H1 (cell line): ENCODE measurements at regions not wholly inside any gene's neighbourhood (a gene's known extent, or its start where the extent isn't known, plus 50 kb on each side); places are given as distances from the start of the nearest gene placed in this dataset.

Experiments used
- CTCF ChIA-PET: fragments of 300-600 bp; sonication (Branson Sonifier 250); formaldehyde crosslinking; loops from one replicate; lab custom pipeline; 2021; ENCODE audit not compliant: partially characterized antibody; lab: Charles Lee
- POLR2A ChIA-PET: fragments of 300-600 bp; sonication (Branson Sonifier 250); formaldehyde crosslinking; loops from one replicate; lab custom pipeline; 2021; ENCODE audit warnings: inconsistent platforms; ENCODE audit not compliant: partially characterized antibody; lab: Charles Lee
- DNase-seq, 2 experiments: peaks; one replicate each; pipeline versions ENCODE4 v3.0.0 to v3.0.0-alpha.2; 2010 to 2022; ENCODE audit warnings: low spot score in 2 of 2, low read depth in 1 of 2, mixed read lengths in 1 of 2
- FAIRE-seq: peaks from 2 replicates; lab custom pipeline; 2011; peaks lifted over from hg19 to GRCh38; lab: Jason Lieb, UNC
- H2AFZ ChIP-seq: 2 replicates; pipeline ENCODE4 v1.8.1; 2012; ENCODE audit warnings: low read length, inconsistent platforms
- H2AK5ac ChIP-seq: 2 replicates; pipeline ENCODE4 v1.6.1; 2013; ENCODE audit warnings: low read depth, low read length
- H2BK120ac ChIP-seq: replicated peaks from 2 replicates; pipeline ENCODE3; 2013; ENCODE audit warnings: low read depth, low read length, inconsistent platforms
- H2BK12ac ChIP-seq: 2 replicates; pipeline ENCODE4 v1.6.1; 2013; ENCODE audit warnings: low read depth, low read length
- H2BK15ac ChIP-seq: 2 replicates; pipeline ENCODE4 v1.6.1; 2013; ENCODE audit warnings: low read length
- H2BK20ac ChIP-seq: 2 replicates; pipeline ENCODE4 v1.6.1; 2013; ENCODE audit warnings: low read length
- H2BK5ac ChIP-seq: 2 replicates; pipeline ENCODE4 v1.6.1; 2013; ENCODE audit warnings: low read depth, low read length
- H3K14ac ChIP-seq: 2 replicates; pipeline ENCODE4 v1.6.1; 2013; ENCODE audit warnings: inconsistent platforms; ENCODE audit not compliant: insufficient read length
- H3K18ac ChIP-seq: 2 replicates; pipeline ENCODE4 v1.6.1; 2013; ENCODE audit warnings: low read length; ENCODE audit errors: extremely low read depth
- H3K23ac ChIP-seq: 2 replicates; pipeline ENCODE4 v1.6.1; 2013; ENCODE audit warnings: inconsistent platforms; ENCODE audit not compliant: insufficient read length
- H3K23me2 ChIP-seq: 2 replicates; pipeline ENCODE4 v1.6.1; 2013; ENCODE audit warnings: low read depth, low read length
- H3K27ac ChIP-seq: 2 replicates; pipeline ENCODE4 v1.6.1; 2011; ENCODE audit warnings: low read depth, low read length, inconsistent platforms
- H3K27me3 ChIP-seq, 4 experiments: replicated peaks in 1 of 4; 1 replicate in 1 of 4; 2 replicates in 3 of 4; pipeline versions ENCODE4 v1.6.1 to v1.8.1; 2011 to 2013; ENCODE audit warnings: low read length in 3 of 4, mild to moderate bottlenecking in 3 of 4, inconsistent platforms in 2 of 4, mixed read lengths in 2 of 4, moderate library complexity in 1 of 4; ENCODE audit not compliant: control insufficient read depth in 3 of 4, insufficient read depth in 3 of 4; ENCODE audit errors: extremely low read depth in 1 of 4
- H3K36me3 ChIP-seq, 4 experiments: 2 replicates each; pipeline versions ENCODE4 v1.6.1 to v1.8.1; 2011 to 2013; ENCODE audit warnings: mild to moderate bottlenecking in 4 of 4, low read length in 3 of 4, moderate library complexity in 2 of 4, control low read depth in 1 of 4, inconsistent platforms in 1 of 4; ENCODE audit not compliant: insufficient read depth in 4 of 4, control insufficient read depth in 2 of 4
- H3K4ac ChIP-seq: replicated peaks from 2 replicates; pipeline ENCODE3; 2013; ENCODE audit warnings: low read length, low read depth, mixed read lengths, inconsistent platforms; ENCODE audit not compliant: insufficient read length
- H3K4me1 ChIP-seq, 4 experiments: replicated peaks in 1 of 4; 1 replicate in 1 of 4; 2 replicates in 3 of 4; pipeline versions ENCODE4 v1.6.1 to v1.8.1; 2011 to 2013; ENCODE audit warnings: low read length in 3 of 4, inconsistent platforms in 2 of 4, mixed read lengths in 1 of 4; ENCODE audit not compliant: insufficient read depth in 4 of 4, control insufficient read depth in 3 of 4
- H3K4me2 ChIP-seq, 2 experiments: 2 replicates each; pipeline versions ENCODE4 v1.6.1 to v1.8.1; 2011 to 2013; ENCODE audit warnings: low read depth in 2 of 2, low read length in 2 of 2, control low read depth in 1 of 2, inconsistent platforms in 1 of 2, mild to moderate bottlenecking in 1 of 2; ENCODE audit not compliant: insufficient read depth in 1 of 2
- H3K4me3 ChIP-seq, 4 experiments: fragments of 200-600, 300-600 bp in 1 of 4; sonication (generic), shearing (Covaris generic), sonication (Bioruptor Twin) in 1 of 4; 2 replicates each; pipeline versions ENCODE4 v1.5.1 to v1.8.1; 2011 to 2016; ENCODE audit warnings: low read length in 4 of 4, low read depth in 3 of 4, control low read depth in 2 of 4, inconsistent platforms in 2 of 4, mild to moderate bottlenecking in 2 of 4, mixed read lengths in 1 of 4, moderate library complexity in 1 of 4; ENCODE audit not compliant: insufficient read depth in 2 of 4; ENCODE audit errors: extremely low read depth in 1 of 4
- H3K56ac ChIP-seq: replicated peaks from 2 replicates; pipeline ENCODE3; 2013; ENCODE audit warnings: low read depth, mild to moderate bottlenecking, mixed read lengths, low read length, inconsistent platforms; ENCODE audit not compliant: insufficient read length
- H3K79me1 ChIP-seq: 2 replicates; pipeline ENCODE4 v1.6.1; 2013; ENCODE audit warnings: low read depth, low read length, control low read depth
- H3K79me2 ChIP-seq, 2 experiments: 2 replicates each; pipeline versions ENCODE4 v1.6.1 to v1.8.1; 2012 to 2013; ENCODE audit warnings: low read length in 2 of 2, mild to moderate bottlenecking in 2 of 2, inconsistent platforms in 1 of 2; ENCODE audit not compliant: insufficient read depth in 2 of 2, control insufficient read depth in 1 of 2
- H3K9ac ChIP-seq, 4 experiments: replicated peaks in 1 of 4; 1 replicate in 1 of 4; 2 replicates in 3 of 4; pipeline versions ENCODE4 v1.6.1 to v1.8.1; 2011 to 2013; ENCODE audit warnings: low read depth in 3 of 4, low read length in 3 of 4, control low read depth in 2 of 4, mild to moderate bottlenecking in 2 of 4, moderate library complexity in 2 of 4, inconsistent platforms in 1 of 4; ENCODE audit errors: extremely low read depth in 1 of 4
- H3K9me3 ChIP-seq, 2 experiments: 2 replicates each; pipeline versions ENCODE4 v1.6.1 to v1.8.1; 2012 to 2013; ENCODE audit warnings: mild to moderate bottlenecking in 2 of 2, moderate library complexity in 2 of 2, control low read depth in 1 of 2, inconsistent platforms in 1 of 2, low read depth in 1 of 2, low read length in 1 of 2, mixed read lengths in 1 of 2; ENCODE audit not compliant: insufficient read depth in 2 of 2
- H4K20me1 ChIP-seq, 2 experiments: replicated peaks in 1 of 2; 2 replicates each; pipeline versions ENCODE3 to v1.8.1; 2011 to 2013; ENCODE audit warnings: inconsistent platforms in 2 of 2, low read length in 2 of 2, mild to moderate bottlenecking in 1 of 2; ENCODE audit not compliant: insufficient read depth in 2 of 2, control insufficient read depth in 1 of 2
- H4K5ac ChIP-seq: 2 replicates; pipeline ENCODE4 v1.6.1; 2013; ENCODE audit warnings: low read length, low read depth, mixed read lengths, inconsistent platforms; ENCODE audit not compliant: insufficient read length
- H4K8ac ChIP-seq: 2 replicates; pipeline ENCODE4 v1.8.0; 2013; ENCODE audit warnings: mild to moderate bottlenecking, moderate library complexity, low read length, inconsistent platforms; ENCODE audit not compliant: insufficient read depth; ENCODE audit errors: extremely low read depth
- H4K91ac ChIP-seq: replicated peaks from 2 replicates; pipeline ENCODE3; 2013; ENCODE audit warnings: low read length, mixed read lengths, inconsistent platforms; ENCODE audit not compliant: insufficient read length
- CHD1 ChIP-seq: IDR thresholded peaks from 2 replicates; pipeline ENCODE4 v1.6.1; 2012; ENCODE audit warnings: low read depth, low read length, improper control_type of control experiment
- CTBP2 ChIP-seq: IDR thresholded peaks from 2 replicates; pipeline ENCODE4 v1.7.0; 2011; ENCODE audit warnings: borderline replicate concordance, mild to moderate bottlenecking, moderate library complexity, mixed read lengths, low read length; ENCODE audit not compliant: insufficient read depth, insufficient read length
- JUND ChIP-seq: IDR thresholded peaks from 2 replicates; pipeline ENCODE4 v1.6.1; 2011; ENCODE audit warnings: mild to moderate bottlenecking, improper control_type of control experiment, low read length
- PHF8 ChIP-seq: fragments of 200-600 bp; sonication (generic); conservative IDR thresholded peaks from 2 replicates; pipeline ENCODE4 v1.7.1; 2012; ENCODE audit warnings: low read depth, mild to moderate bottlenecking, inconsistent platforms, low read length, moderate library complexity
- POLR2AphosphoS5 ChIP-seq: IDR thresholded peaks from 2 replicates; pipeline ENCODE4 v1.6.1; 2011; ENCODE audit warnings: low read depth, low read length
- RNF2 ChIP-seq: fragments of 200-900, 300-1000 bp; sonication (generic); IDR thresholded peaks from 2 replicates; pipeline ENCODE4 v1.7.1; 2016; ENCODE audit warnings: borderline replicate concordance, low read depth, mild to moderate bottlenecking, antibody characterized with exemption, low read length; ENCODE audit not compliant: poor library complexity, severe bottlenecking; ENCODE audit errors: missing control alignments
- RXRA ChIP-seq: IDR thresholded peaks from 2 replicates; pipeline ENCODE4 v1.6.1; 2011; ENCODE audit warnings: low read depth, mild to moderate bottlenecking, low read length, moderate library complexity; ENCODE audit not compliant: insufficient read depth
- TAF1 ChIP-seq: IDR thresholded peaks from 2 replicates; pipeline ENCODE4 v1.6.1; 2011; ENCODE audit warnings: mild to moderate bottlenecking, low read depth, low read length
- TAF7 ChIP-seq: optimal IDR thresholded peaks from 2 replicates; pipeline ENCODE3; 2011; ENCODE audit warnings: low read depth, mild to moderate bottlenecking, inconsistent platforms, low read length, moderate library complexity, borderline replicate concordance
- YY1 ChIP-seq: IDR thresholded peaks from 2 replicates; pipeline ENCODE4 v1.6.1; 2011; ENCODE audit warnings: low read depth, mild to moderate bottlenecking, low read length
- WGBS, 2 experiments: shearing (Covaris generic) in 1 of 2; methylation state at CpG; one replicate each; pipeline versions ENCODE4 v1.1.6 to v1.1.7; 2013 to 2015; ENCODE audit warnings: low lambda C conversion rate in 2 of 2, mixed read lengths in 2 of 2, inconsistent platforms in 1 of 2, low coverage in 1 of 2, missing lambda C conversion rate in 1 of 2; ENCODE audit not compliant: insufficient replicate concordance in 2 of 2, insufficient coverage in 1 of 2, insufficient read length in 1 of 2; ENCODE audit errors: extremely low coverage in 1 of 2, missing lambda C conversion rate in 1 of 2; 5-methylcytosine and 5-hydroxymethylcytosine counted together
- TF ChIP-seq, protein P1 (sequence below), 3 experiments: IDR thresholded peaks; 1 replicate in 2 of 3; 2 replicates in 1 of 3; pipeline versions ENCODE4 v1.5.1 to v1.6.1; 2011; ENCODE audit warnings: low read length in 3 of 3, mild to moderate bottlenecking in 3 of 3, inconsistent platforms in 2 of 3, low read depth in 1 of 3, moderate library complexity in 1 of 3; ENCODE audit not compliant: insufficient read depth in 1 of 3; ENCODE audit errors: control extremely low read depth in 1 of 3

DNA sequence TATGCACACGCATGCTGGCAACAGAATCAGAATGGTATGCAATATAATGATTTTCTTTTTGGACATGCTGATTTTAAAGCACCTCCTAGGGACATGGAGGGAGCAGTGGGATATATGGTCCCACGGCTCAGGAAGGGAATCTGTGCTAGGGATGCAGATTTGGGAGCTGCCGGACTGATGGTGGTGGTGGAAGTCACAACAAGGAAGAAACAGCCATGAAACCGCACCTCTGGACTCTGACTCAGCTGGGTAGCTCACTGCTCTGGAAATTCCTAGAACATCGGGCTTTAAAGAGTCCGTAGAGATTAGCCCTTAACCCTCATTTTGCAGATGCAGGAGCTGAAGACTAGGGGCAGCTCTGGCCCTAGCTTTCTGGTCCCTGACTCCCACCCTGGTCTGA is 364.3 kb upstream of the KLHL29 start:
- Histone ChIP-seq H3K36me3 (no peaks in the 10 kb centered on the region), H3K4me3 (no peak overlapping the region), H2BK12ac (no peak overlapping the region), H3K14ac (no peak overlapping the region), H2BK20ac (no peak overlapping the region), H2BK5ac (no peak overlapping the region), H3K9me3 (no peaks in the 10 kb centered on the region), H2BK120ac (no peak overlapping the region), H4K5ac (no peak overlapping the region), H4K91ac (no peak overlapping the region), H3K4me2 (no peak overlapping the region), H3K23me2 (no peaks in the 10 kb centered on the region), H2BK15ac (no peak overlapping the region), H3K27me3 (no peaks in the 10 kb centered on the region), H3K56ac (no peak overlapping the region), H3K27ac (no peak overlapping the region), H2AK5ac (no peak overlapping the region), H3K23ac (no peak overlapping the region), H4K20me1 (no peaks in the 10 kb centered on the region), H3K9ac (no peak overlapping the region), H3K18ac (no peak overlapping the region), H3K79me2 (no peaks in the 10 kb centered on the region), H3K4me1 (peaks cover 0 to 4% (median 2%) of the 10 kb centered on the region in 4 experiments; a peak in 3 of 7 replicates), H3K4ac (no peak overlapping the region), H4K8ac (no peak overlapping the region), H3K79me1 (no peaks in the 10 kb centered on the region), H2AFZ (peak overlapping the region; percentile 87; the same call in 1 of the 2 replicates)
- CTCF ChIA-PET = interaction anchor here (0.8 to 1.0 kb wide), 2 partner anchors 15 to 43 kb away, joined by 3 to 4 read pairs; no protein-coding TSS in a partner anchor
- 92% methylated on average over 6 of the region's 6 CpGs; no CpG with 5 or more reads in 1 of the 2 experiments for WGBS, 2 experiments
- FAIRE-seq (no peak), DNase-seq (no peak)
- POLR2A ChIA-PET = no interaction called here
- no peak for TF ChIP-seq POLR2AphosphoS5
- TF ChIP-seq TAF7 = no peak
- no peak for TF ChIP-seq CHD1
- TF ChIP-seq TAF1 = no peak
- TF ChIP-seq RXRA = no peak
- TF ChIP-seq, protein P1, sequence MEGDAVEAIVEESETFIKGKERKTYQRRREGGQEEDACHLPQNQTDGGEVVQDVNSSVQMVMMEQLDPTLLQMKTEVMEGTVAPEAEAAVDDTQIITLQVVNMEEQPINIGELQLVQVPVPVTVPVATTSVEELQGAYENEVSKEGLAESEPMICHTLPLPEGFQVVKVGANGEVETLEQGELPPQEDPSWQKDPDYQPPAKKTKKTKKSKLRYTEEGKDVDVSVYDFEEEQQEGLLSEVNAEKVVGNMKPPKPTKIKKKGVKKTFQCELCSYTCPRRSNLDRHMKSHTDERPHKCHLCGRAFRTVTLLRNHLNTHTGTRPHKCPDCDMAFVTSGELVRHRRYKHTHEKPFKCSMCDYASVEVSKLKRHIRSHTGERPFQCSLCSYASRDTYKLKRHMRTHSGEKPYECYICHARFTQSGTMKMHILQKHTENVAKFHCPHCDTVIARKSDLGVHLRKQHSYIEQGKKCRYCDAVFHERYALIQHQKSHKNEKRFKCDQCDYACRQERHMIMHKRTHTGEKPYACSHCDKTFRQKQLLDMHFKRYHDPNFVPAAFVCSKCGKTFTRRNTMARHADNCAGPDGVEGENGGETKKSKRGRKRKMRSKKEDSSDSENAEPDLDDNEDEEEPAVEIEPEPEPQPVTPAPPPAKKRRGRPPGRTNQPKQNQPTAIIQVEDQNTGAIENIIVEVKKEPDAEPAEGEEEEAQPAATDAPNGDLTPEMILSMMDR (IDR thresholded peaks at IDR 0.05; ENCODE audit: control extremely low read depth in 1 of 3, insufficient read depth in 1 of 3, low read depth in 1 of 3, low read length in 3 of 3) = no peak
- no peak for TF ChIP-seq YY1
- TF ChIP-seq PHF8 = no peak
- TF ChIP-seq RNF2 = no peak
- no peak for TF ChIP-seq JUND
- TF ChIP-seq CTBP2 = no peak
